ENCODE measurements at regions not wholly inside any gene's neighbourhood (a gene's known extent, or its start where the extent isn't known, plus 50 kb on each side); places are given as distances from the start of the nearest gene placed in this dataset.

GRCh38 chr2:234172532-234172931, 122.0 kb downstream of the SPP2 start:
- TF ChIP-seq CTCF (IDR thresholded peaks at IDR 0.05; ENCODE audit: poor library complexity, severe bottlenecking) = no peak
- TF ChIP-seq EP300 (conservative IDR thresholded peaks at IDR 0.05; ENCODE audit: poor library complexity, severe bottlenecking) = no peak
- no peak for TF ChIP-seq MXI1 (conservative IDR thresholded peaks at IDR 0.05; ENCODE audit: poor library complexity, severe bottlenecking)
- TF ChIP-seq POLR2AphosphoS5 (IDR thresholded peaks at IDR 0.05) = no peak
- no peak for TF ChIP-seq EZH2 (IDR thresholded peaks at IDR 0.05; ENCODE audit: borderline replicate concordance, insufficient read depth, low read length, poor library complexity, severe bottlenecking)
